SK-N-SH (cell line): ENCODE measurements at regions not wholly inside any gene's neighbourhood (a gene's known extent, or its start where the extent isn't known, plus 50 kb on each side); places are given as distances from the start of the nearest gene placed in this dataset.

Experiments used
- CTCF ChIA-PET: fragments of 300-600, 350-600 bp; formaldehyde crosslinking; extraction: SDS; loops from one replicate; lab custom pipeline; 2021; lab: Yijun Ruan, JAX
- POLR2A ChIA-PET: fragments of 350-600 bp; sonication (Branson Sonifier 250); formaldehyde crosslinking; extraction: SDS; loops from one replicate; lab custom pipeline; 2020; ENCODE audit warnings: antibody characterized with exemption, inconsistent platforms; lab: Yijun Ruan, JAX
- DNase-seq: peaks from one replicate; pipeline ENCODE4 v3.0.0; 2012
- H2AFZ ChIP-seq: fragments of 200-600 bp; sonication (generic); 2 replicates; pipeline ENCODE4 v1.8.1; 2016; ENCODE audit warnings: antibody characterized with exemption, mild to moderate bottlenecking, low read depth
- H3F3A ChIP-seq: fragments of 200-600 bp; sonication (generic); replicated peaks from 2 replicates; pipeline ENCODE3; 2016; ENCODE audit warnings: antibody characterized with exemption, mild to moderate bottlenecking; ENCODE audit not compliant: insufficient read depth
- H3K27ac ChIP-seq, 2 experiments: fragments of 200-500 bp in 1 of 2; fragments of 200-600 bp in 1 of 2; sonication (Bioruptor generic) in 1 of 2; sonication (generic), shearing (Covaris generic) in 1 of 2; 2 replicates each; pipeline versions ENCODE4 v1.5.1 to v1.6.1; 2014 to 2016; ENCODE audit warnings: low read depth in 2 of 2, inconsistent platforms in 1 of 2, low read length in 1 of 2, mild to moderate bottlenecking in 1 of 2, mixed read lengths in 1 of 2
- H3K27me3 ChIP-seq: fragments of 200-600 bp; sonication (generic), shearing (Covaris generic); 2 replicates; pipeline ENCODE4 v1.6.1; 2016; ENCODE audit warnings: mixed run types; ENCODE audit not compliant: insufficient read depth
- H3K36me3 ChIP-seq, 2 experiments: fragments of 200-500 bp in 1 of 2; fragments of 200-600 bp in 1 of 2; sonication (Bioruptor generic) in 1 of 2; sonication (generic) in 1 of 2; replicated peaks in 1 of 2; 2 replicates each; pipeline versions ENCODE3 to v1.5.1; 2014 to 2016; ENCODE audit warnings: low read length in 1 of 2, mild to moderate bottlenecking in 1 of 2; ENCODE audit not compliant: insufficient read depth in 2 of 2, control insufficient read depth in 1 of 2
- H3K4me1 ChIP-seq, 2 experiments: fragments of 200-500 bp in 1 of 2; fragments of 200-600 bp in 1 of 2; sonication (Bioruptor generic) in 1 of 2; sonication (generic), shearing (Covaris generic) in 1 of 2; 2 replicates each; pipeline versions ENCODE4 v1.5.1 to v1.6.1; 2014 to 2016; ENCODE audit warnings: low read depth in 1 of 2, low read length in 1 of 2, mixed run types in 1 of 2; ENCODE audit not compliant: insufficient read depth in 2 of 2, control insufficient read depth in 1 of 2
- H3K4me2 ChIP-seq: fragments of 200-600 bp; sonication (generic), shearing (Covaris generic); 2 replicates; pipeline ENCODE4 v1.6.1; 2017; ENCODE audit warnings: mixed run types
- H3K4me3 ChIP-seq, 2 experiments: fragments of 200-500 bp in 1 of 2; fragments of 200-600 bp in 1 of 2; sonication (Bioruptor generic) in 1 of 2; sonication (generic), shearing (Covaris generic) in 1 of 2; 2 replicates each; pipeline versions ENCODE4 v1.5.1 to v1.8.1; 2014 to 2016; ENCODE audit warnings: low read depth in 2 of 2, inconsistent platforms in 1 of 2, low read length in 1 of 2, mild to moderate bottlenecking in 1 of 2, mixed read lengths in 1 of 2, moderate library complexity in 1 of 2
- H3K79me2 ChIP-seq: fragments of 200-600 bp; sonication (generic); 2 replicates; pipeline ENCODE4 v1.8.1; 2017; ENCODE audit warnings: mild to moderate bottlenecking; ENCODE audit not compliant: insufficient read depth
- H3K9ac ChIP-seq: fragments of 200-600 bp; sonication (generic); 2 replicates; pipeline ENCODE4 v1.6.1; 2017; ENCODE audit warnings: mixed run types
- H3K9me2 ChIP-seq: fragments of 200-600 bp; sonication (generic); 2 replicates; pipeline ENCODE4 v1.6.1; 2017; ENCODE audit warnings: mixed run types
- H3K9me3 ChIP-seq: fragments of 200-600 bp; sonication (generic); 2 replicates; pipeline ENCODE4 v1.6.1; 2017; ENCODE audit warnings: mixed run types, mild to moderate bottlenecking, moderate library complexity
- H4K20me1 ChIP-seq: fragments of 200-600 bp; sonication (generic); 2 replicates; pipeline ENCODE4 v1.6.1; 2017; ENCODE audit warnings: mild to moderate bottlenecking, mixed run types; ENCODE audit not compliant: insufficient read depth
- CHD2 ChIP-seq: fragments of 150-350 bp; IDR thresholded peaks from 2 replicates; pipeline ENCODE4 v1.6.1; 2018; ENCODE audit warnings: low read length; ENCODE audit not compliant: partially characterized antibody
- EP300 ChIP-seq, 2 experiments: IDR thresholded peaks; 2 replicates each; pipeline versions ENCODE4 v1.4.0 to v1.6.1; 2012; ENCODE audit warnings: borderline replicate concordance in 1 of 2, low read depth in 1 of 2, low read length in 1 of 2
- JUND ChIP-seq: IDR thresholded peaks from 2 replicates; pipeline ENCODE4 v1.4.0; 2012
- MEF2A ChIP-seq: IDR thresholded peaks from 2 replicates; pipeline ENCODE4 v1.4.0; 2012; ENCODE audit warnings: low read depth, borderline replicate concordance
- NFIC ChIP-seq: IDR thresholded peaks from 2 replicates; pipeline ENCODE4 v1.4.0; 2012; ENCODE audit warnings: borderline replicate concordance
- RCOR1 ChIP-seq: fragments of 150-350 bp; IDR thresholded peaks from 2 replicates; pipeline ENCODE4 v1.6.1; 2017; ENCODE audit warnings: antibody characterized with exemption, low read length
- RFX5 ChIP-seq: IDR thresholded peaks from 2 replicates; pipeline ENCODE4 v1.6.1; 2012; ENCODE audit warnings: mild to moderate bottlenecking, improper control_type of control experiment, low read length
- SIN3A ChIP-seq: IDR thresholded peaks from 2 replicates; pipeline ENCODE4 v1.6.1; 2012; ENCODE audit warnings: low read depth, mild to moderate bottlenecking, low read length, moderate library complexity, borderline replicate concordance
- TAF1 ChIP-seq: IDR thresholded peaks from 2 replicates; pipeline ENCODE4 v1.6.1; 2012; ENCODE audit warnings: low read depth, mild to moderate bottlenecking, low read length, moderate library complexity, borderline replicate concordance
- TEAD4 ChIP-seq: IDR thresholded peaks from 2 replicates; pipeline ENCODE4 v1.4.0; 2012; ENCODE audit warnings: mild to moderate bottlenecking, borderline replicate concordance; ENCODE audit not compliant: insufficient read depth
- WGBS: methylation state at CpG from one replicate; pipeline ENCODE4 v1.1.6; 2017; ENCODE audit warnings: low lambda C conversion rate; 5-methylcytosine and 5-hydroxymethylcytosine counted together
- TF ChIP-seq, protein P1 (sequence below): IDR thresholded peaks from 2 replicates; pipeline ENCODE4 v1.6.1; 2012; ENCODE audit warnings: mild to moderate bottlenecking, low read depth, low read length, moderate library complexity
- TF ChIP-seq, protein P2 (sequence below): IDR thresholded peaks from 2 replicates; pipeline ENCODE4 v1.4.0; 2012; ENCODE audit warnings: low read depth, borderline replicate concordance

DNA sequence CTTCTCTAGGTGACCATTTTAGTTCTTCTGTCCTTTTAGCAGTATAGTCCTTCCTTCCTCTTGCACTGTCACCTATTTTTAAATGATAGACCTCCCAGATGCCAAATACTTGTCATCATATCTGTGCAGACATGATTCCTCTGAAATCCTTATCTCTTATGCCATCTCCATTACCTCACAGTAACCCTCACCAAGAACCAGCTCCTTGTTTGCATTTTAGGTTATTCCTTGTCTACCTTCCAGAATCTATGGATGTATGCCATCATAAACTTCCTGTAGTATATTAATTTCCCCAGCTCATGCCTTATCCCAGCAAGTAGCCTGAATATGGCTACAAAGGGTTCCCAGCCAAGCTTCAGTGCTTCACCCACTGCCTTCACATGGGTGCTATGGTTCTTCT, 1347.2 kb downstream of the ROBO1 start:
- H3K9ac ChIP-seq, result no peak overlapping the region
- no peaks in the 10 kb centered on the region for H3K9me3 ChIP-seq
- H4K20me1 ChIP-seq, result no peaks in the 10 kb centered on the region
- TF ChIP-seq, protein P1, sequence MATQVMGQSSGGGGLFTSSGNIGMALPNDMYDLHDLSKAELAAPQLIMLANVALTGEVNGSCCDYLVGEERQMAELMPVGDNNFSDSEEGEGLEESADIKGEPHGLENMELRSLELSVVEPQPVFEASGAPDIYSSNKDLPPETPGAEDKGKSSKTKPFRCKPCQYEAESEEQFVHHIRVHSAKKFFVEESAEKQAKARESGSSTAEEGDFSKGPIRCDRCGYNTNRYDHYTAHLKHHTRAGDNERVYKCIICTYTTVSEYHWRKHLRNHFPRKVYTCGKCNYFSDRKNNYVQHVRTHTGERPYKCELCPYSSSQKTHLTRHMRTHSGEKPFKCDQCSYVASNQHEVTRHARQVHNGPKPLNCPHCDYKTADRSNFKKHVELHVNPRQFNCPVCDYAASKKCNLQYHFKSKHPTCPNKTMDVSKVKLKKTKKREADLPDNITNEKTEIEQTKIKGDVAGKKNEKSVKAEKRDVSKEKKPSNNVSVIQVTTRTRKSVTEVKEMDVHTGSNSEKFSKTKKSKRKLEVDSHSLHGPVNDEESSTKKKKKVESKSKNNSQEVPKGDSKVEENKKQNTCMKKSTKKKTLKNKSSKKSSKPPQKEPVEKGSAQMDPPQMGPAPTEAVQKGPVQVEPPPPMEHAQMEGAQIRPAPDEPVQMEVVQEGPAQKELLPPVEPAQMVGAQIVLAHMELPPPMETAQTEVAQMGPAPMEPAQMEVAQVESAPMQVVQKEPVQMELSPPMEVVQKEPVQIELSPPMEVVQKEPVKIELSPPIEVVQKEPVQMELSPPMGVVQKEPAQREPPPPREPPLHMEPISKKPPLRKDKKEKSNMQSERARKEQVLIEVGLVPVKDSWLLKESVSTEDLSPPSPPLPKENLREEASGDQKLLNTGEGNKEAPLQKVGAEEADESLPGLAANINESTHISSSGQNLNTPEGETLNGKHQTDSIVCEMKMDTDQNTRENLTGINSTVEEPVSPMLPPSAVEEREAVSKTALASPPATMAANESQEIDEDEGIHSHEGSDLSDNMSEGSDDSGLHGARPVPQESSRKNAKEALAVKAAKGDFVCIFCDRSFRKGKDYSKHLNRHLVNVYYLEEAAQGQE, result no peak
- no peak for TF ChIP-seq SIN3A
- no peak for DNase-seq
- H3K27me3 ChIP-seq, result no peaks in the 10 kb centered on the region
- H3K9me2 ChIP-seq, result no peaks in the 10 kb centered on the region
- no peaks in the 10 kb centered on the region for H3F3A ChIP-seq
- no peak overlapping the region for H3K27ac ChIP-seq
- no peaks in the 10 kb centered on the region for H3K4me1 ChIP-seq
- H3K4me2 ChIP-seq, result no peak overlapping the region
- no peak overlapping the region for H2AFZ ChIP-seq
- H3K36me3 ChIP-seq, result no peaks in the 10 kb centered on the region
- no peak overlapping the region for H3K4me3 ChIP-seq
- POLR2A ChIA-PET, result no interaction called here
- CTCF ChIA-PET, result no interaction called here
- H3K79me2 ChIP-seq, result no peaks in the 10 kb centered on the region

DNA sequence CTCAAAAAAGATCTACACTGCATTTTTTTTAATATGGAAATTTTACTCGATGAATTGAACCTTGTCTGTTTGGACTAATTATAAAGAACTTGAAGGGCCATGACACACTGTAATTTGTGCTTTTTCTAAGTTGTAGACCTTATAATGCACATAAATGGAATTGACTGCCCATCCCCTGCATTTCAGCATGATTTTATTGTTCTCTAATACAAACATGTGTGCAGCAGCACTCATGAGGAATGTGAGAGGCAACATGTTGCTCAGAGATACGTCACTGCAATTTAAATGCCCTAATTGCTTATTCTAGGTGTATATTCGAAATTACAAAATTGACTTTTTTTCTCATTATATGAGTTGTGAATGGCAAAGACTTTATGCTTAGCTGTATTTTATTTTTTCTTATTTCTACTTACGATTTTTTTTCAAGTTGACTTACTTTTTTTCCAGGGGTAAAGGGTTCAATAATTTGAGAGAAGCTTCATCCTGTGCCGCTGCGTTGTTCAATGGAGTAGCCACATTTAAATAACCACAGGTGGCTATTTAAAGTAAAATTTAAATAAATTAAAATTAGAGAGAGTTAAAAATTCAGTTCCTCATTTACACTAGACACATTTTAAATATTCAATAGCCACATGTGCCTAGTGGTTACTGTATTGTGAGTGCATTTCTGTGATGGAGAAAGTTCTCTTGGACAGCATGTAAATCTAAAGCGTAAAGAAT, 1346.4 kb downstream of the ROBO1 start:
- no peaks in the 10 kb centered on the region for H3K79me2 ChIP-seq
- ChIA-PET POLR2A (no interaction called here), CTCF (interaction anchor here (0.6 kb wide), 1 partner anchor 512 kb away, joined by 3 read pairs; no protein-coding TSS in a partner anchor)
- H3K4me3 ChIP-seq, result no peak overlapping the region
- H3K9me3 ChIP-seq, result no peaks in the 10 kb centered on the region
- no peaks in the 10 kb centered on the region for H3K4me1 ChIP-seq
- no peak overlapping the region for H3K9ac ChIP-seq
- no peaks in the 10 kb centered on the region for H4K20me1 ChIP-seq
- no peaks in the 10 kb centered on the region for H3K36me3 ChIP-seq
- DNase-seq, result no peak
- H3K27me3 ChIP-seq, result no peaks in the 10 kb centered on the region
- no peaks in the 10 kb centered on the region for H3K9me2 ChIP-seq
- no peak for TF ChIP-seq JUND
- TF ChIP-seq MEF2A, result no peak
- no peak for TF ChIP-seq RCOR1
- H3K4me2 ChIP-seq, result no peak overlapping the region
- 59% methylated on average over 7 of the region's 7 CpGs for WGBS
- no peak overlapping the region for H2AFZ ChIP-seq
- no peaks in the 10 kb centered on the region for H3F3A ChIP-seq
- no peak overlapping the region for H3K27ac ChIP-seq

DNA sequence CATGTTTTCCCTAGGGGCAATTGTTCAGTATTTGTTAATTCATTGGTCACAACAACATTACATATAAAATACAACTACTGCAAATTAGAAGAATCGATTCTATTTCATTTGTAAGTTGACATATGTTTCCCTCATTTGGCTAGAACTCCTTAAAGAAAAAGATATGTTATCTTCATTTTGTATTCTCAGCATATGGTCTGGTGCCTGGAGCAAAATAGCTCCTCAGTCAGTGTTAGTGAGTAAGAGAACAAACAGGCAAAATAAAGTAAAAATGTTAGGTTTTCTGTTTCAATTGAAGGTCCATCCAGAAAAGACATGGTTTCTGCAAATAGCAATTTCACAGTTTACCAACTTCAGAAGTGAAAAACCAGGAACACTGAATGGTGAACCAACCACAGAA, 1343.1 kb downstream of the ROBO1 start:
- H3K9me3 ChIP-seq, result no peaks in the 10 kb centered on the region
- ChIA-PET CTCF (no interaction called here), POLR2A (no interaction called here)
- no peak for TF ChIP-seq CHD2
- TF ChIP-seq EP300 (IDR thresholded peaks at IDR 0.05; ENCODE audit: borderline replicate concordance in 1 of 2, low read depth in 1 of 2, low read length in 1 of 2), result no peak
- TF ChIP-seq TEAD4, result no peak
- TF ChIP-seq, protein P1, result no peak
- no peak for TF ChIP-seq TAF1
- no peak for TF ChIP-seq NFIC
- TF ChIP-seq, protein P2, sequence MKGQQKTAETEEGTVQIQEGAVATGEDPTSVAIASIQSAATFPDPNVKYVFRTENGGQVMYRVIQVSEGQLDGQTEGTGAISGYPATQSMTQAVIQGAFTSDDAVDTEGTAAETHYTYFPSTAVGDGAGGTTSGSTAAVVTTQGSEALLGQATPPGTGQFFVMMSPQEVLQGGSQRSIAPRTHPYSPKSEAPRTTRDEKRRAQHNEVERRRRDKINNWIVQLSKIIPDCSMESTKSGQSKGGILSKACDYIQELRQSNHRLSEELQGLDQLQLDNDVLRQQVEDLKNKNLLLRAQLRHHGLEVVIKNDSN, result no peak
- TF ChIP-seq RFX5, result no peak

More for the DNA sequence above, 1343.1 kb downstream of the ROBO1 start:
- Histone ChIP-seq H3K4me3 (no peak overlapping the region), H2AFZ (no peak overlapping the region), H3K9ac (no peak overlapping the region), H3K4me2 (no peak overlapping the region), H3K4me1 (no peaks in the 10 kb centered on the region; a peak in 2 of 4 replicates), H3K9me2 (no peaks in the 10 kb centered on the region), H3K79me2 (no peaks in the 10 kb centered on the region), H3K36me3 (no peaks in the 10 kb centered on the region), H3K27me3 (no peaks in the 10 kb centered on the region), H4K20me1 (no peaks in the 10 kb centered on the region), H3K27ac (no peak overlapping the region), H3F3A (no peaks in the 10 kb centered on the region)
- WGBS, result 9% methylated on average over 1 of the region's 1 CpG
- no peak for DNase-seq
